Mesothelial cell of epicardium (in vitro differentiated cells): ENCODE measurements at regions not wholly inside any gene's neighbourhood (a gene's known extent, or its start where the extent isn't known, plus 50 kb on each side); places are given as distances from the start of the nearest gene placed in this dataset.

Source experiments
- DNase-seq, 2 experiments: peaks; one replicate each; pipeline ENCODE4 v3.0.0; 2021; ENCODE audit warnings: low spot score in 2 of 2; ENCODE audit not compliant: unreplicated experiment in 2 of 2
- H3K27ac Mint-ChIP-seq: 2 replicates; pipeline ENCODE4 v1.8.0; 2021; ENCODE audit warnings: mixed read lengths
- H3K27me3 Mint-ChIP-seq: 2 replicates; pipeline ENCODE4 v1.8.0; 2021; ENCODE audit warnings: low read depth, mixed read lengths
- H3K36me3 Mint-ChIP-seq: 2 replicates; pipeline ENCODE4 v1.8.0; 2021; ENCODE audit warnings: mixed read lengths
- H3K4me1 Mint-ChIP-seq: 2 replicates; pipeline ENCODE4 v1.8.0; 2021; ENCODE audit warnings: mixed read lengths
- H3K4me3 Mint-ChIP-seq: 2 replicates; pipeline ENCODE4 v1.8.0; 2021; ENCODE audit warnings: mild to moderate bottlenecking, moderate library complexity, mixed read lengths
- H3K9me3 Mint-ChIP-seq: 2 replicates; pipeline ENCODE4 v1.8.0; 2021; ENCODE audit warnings: mixed read lengths
- CTCF ChIP-seq: fragments of 200-600 bp; sonication (generic); IDR thresholded peaks from one replicate; pipeline ENCODE4 v1.5.0; 2021; ENCODE audit warnings: antibody characterized with exemption; ENCODE audit not compliant: unreplicated experiment

- Mint-ChIP-seq H3K4me1 (peaks cover 21% of the 10 kb centered on the region), H3K27me3 (no peaks in the 10 kb centered on the region), H3K4me3 (no peak overlapping the region), H3K36me3 (no peaks in the 10 kb centered on the region), H3K27ac (no peak overlapping the region), H3K9me3 (peaks cover 10% of the 10 kb centered on the region)
- TF ChIP-seq CTCF: no peak
- DNase-seq: no peak
Observed at GRCh38 chr2:150152230-150152629, 335.2 kb downstream of the RND3 start.

- TF ChIP-seq CTCF: no peak
- H3K36me3 Mint-ChIP-seq: peaks cover 10% of the 10 kb centered on the region
- peaks cover 10% of the 10 kb centered on the region for H3K4me1 Mint-ChIP-seq
- no peak overlapping the region for H3K27ac Mint-ChIP-seq
- H3K27me3 Mint-ChIP-seq: no peaks in the 10 kb centered on the region
- peaks cover 31% of the 10 kb centered on the region for H3K9me3 Mint-ChIP-seq
- no peak for DNase-seq
- H3K4me3 Mint-ChIP-seq: no peak overlapping the region
Observed at GRCh38 chr2:150150144-150150543, 337.3 kb downstream of the RND3 start.

GRCh38 chr2:150147889-150148683 lies 339.4 kb downstream of the RND3 start:
- TF ChIP-seq CTCF: no peak
- no peak for DNase-seq
- Mint-ChIP-seq H3K27me3 (no peaks in the 10 kb centered on the region), H3K4me3 (no peak overlapping the region), H3K27ac (no peak overlapping the region), H3K9me3 (peaks cover 33% of the 10 kb centered on the region), H3K36me3 (peaks cover 10% of the 10 kb centered on the region), H3K4me1 (peaks cover 19% of the 10 kb centered on the region)

- H3K27ac Mint-ChIP-seq: no peak overlapping the region
- H3K27me3 Mint-ChIP-seq: no peaks in the 10 kb centered on the region
- no peak for DNase-seq
Observed at GRCh38 chr2:150146879-150147278, 340.6 kb downstream of the RND3 start.

GRCh38 chr2:150145299-150145692 lies 342.2 kb downstream of the RND3 start:
- Mint-ChIP-seq H3K9me3 (peaks cover 31% of the 10 kb centered on the region), H3K27me3 (no peaks in the 10 kb centered on the region), H3K27ac (no peak overlapping the region), H3K4me1 (peaks cover 40% of the 10 kb centered on the region), H3K36me3 (peaks cover 10% of the 10 kb centered on the region), H3K4me3 (no peak overlapping the region)
- TF ChIP-seq CTCF: no peak
- no peak for DNase-seq

More at GRCh38 chr2:150146879-150147278, 340.6 kb downstream of the RND3 start:
- peaks cover 31% of the 10 kb centered on the region for H3K9me3 Mint-ChIP-seq
- H3K4me3 Mint-ChIP-seq: no peak overlapping the region
- peaks cover 10% of the 10 kb centered on the region for H3K36me3 Mint-ChIP-seq
- peaks cover 26% of the 10 kb centered on the region for H3K4me1 Mint-ChIP-seq
- no peak for TF ChIP-seq CTCF
